HEK293T (cell line): ENCODE measurements at regions not wholly inside any gene's neighbourhood (a gene's known extent, or its start where the extent isn't known, plus 50 kb on each side); places are given as distances from the start of the nearest gene placed in this dataset.
A peak's percentile ranks its signal among the peaks of the same experiment; 100 is the strongest.

Experiments
- CTCF ChIA-PET: fragments of 350-600 bp; formaldehyde crosslinking; extraction: SDS; loops from one replicate; lab custom pipeline; 2021; ENCODE audit warnings: antibody characterized with exemption, inconsistent platforms; lab: Yijun Ruan, JAX
- POLR2A ChIA-PET: fragments of 350-600 bp; formaldehyde crosslinking; extraction: SDS; loops from one replicate; lab custom pipeline; 2020; ENCODE audit warnings: antibody characterized with exemption, inconsistent platforms; lab: Yijun Ruan, JAX
- DNase-seq: peaks from one replicate; pipeline ENCODE4 v3.0.0; 2012; ENCODE audit warnings: mixed read lengths; ENCODE audit errors: extremely low spot score
- ARNT ChIP-seq: fragments of 450-650 bp; IDR thresholded peaks from 2 replicates; pipeline ENCODE4 v1.6.1; 2017; ENCODE audit warnings: mild to moderate bottlenecking
- BHLHE40 ChIP-seq: fragments of 450-650 bp; IDR thresholded peaks from 2 replicates; pipeline ENCODE4 v1.6.1; 2016; ENCODE audit warnings: mild to moderate bottlenecking, moderate library complexity, borderline replicate concordance
- CTBP1 ChIP-seq: fragments of 450-650 bp; IDR thresholded peaks from 2 replicates; pipeline ENCODE4 v1.6.1; 2016; ENCODE audit warnings: borderline replicate concordance
- ELF4 ChIP-seq: fragments of 450-650 bp; IDR thresholded peaks from 2 replicates; pipeline ENCODE4 v1.6.1; 2017; ENCODE audit warnings: antibody characterized with exemption
- FOXA1 ChIP-seq: fragments of 450-650 bp; IDR thresholded peaks from 2 replicates; pipeline ENCODE4 v1.6.1; 2016; ENCODE audit warnings: mild to moderate bottlenecking
- FOXK2 ChIP-seq: fragments of 450-650 bp; IDR thresholded peaks from 2 replicates; pipeline ENCODE4 v1.6.1; 2016; ENCODE audit warnings: mild to moderate bottlenecking
- FOXM1 ChIP-seq: fragments of 450-650 bp; IDR thresholded peaks from 2 replicates; pipeline ENCODE4 v1.6.1; 2017; ENCODE audit warnings: mild to moderate bottlenecking, borderline replicate concordance
- HDGF ChIP-seq: fragments of 450-650 bp; IDR thresholded peaks from 2 replicates; pipeline ENCODE4 v1.6.1; 2017; ENCODE audit warnings: antibody characterized with exemption, borderline replicate concordance
- L3MBTL2 ChIP-seq: fragments of 450-650 bp; conservative IDR thresholded peaks from 2 replicates; pipeline ENCODE4 v1.6.1; 2016; ENCODE audit warnings: mild to moderate bottlenecking
- LEF1 ChIP-seq: fragments of 450-650 bp; IDR thresholded peaks from 2 replicates; pipeline ENCODE4 v1.6.1; 2017; ENCODE audit warnings: mild to moderate bottlenecking, borderline replicate concordance
- NFRKB ChIP-seq: fragments of 450-650 bp; IDR thresholded peaks from 2 replicates; pipeline ENCODE4 v1.6.1; 2016; ENCODE audit warnings: mild to moderate bottlenecking, moderate library complexity
- PKNOX1 ChIP-seq: fragments of 450-650 bp; IDR thresholded peaks from 2 replicates; pipeline ENCODE4 v1.6.1; 2016
- SP1 ChIP-seq: fragments of 450-650 bp; IDR thresholded peaks from 2 replicates; pipeline ENCODE4 v1.6.1; 2017
- SUZ12 ChIP-seq: fragments of 450-650 bp; IDR thresholded peaks from 2 replicates; pipeline ENCODE4 v1.6.1; 2016; ENCODE audit warnings: mild to moderate bottlenecking
- TARDBP ChIP-seq: fragments of 450-650 bp; IDR thresholded peaks from 2 replicates; pipeline ENCODE4 v1.6.1; 2016
- ZNF384 ChIP-seq: fragments of 450-650 bp; IDR thresholded peaks from 2 replicates; pipeline ENCODE4 v1.6.1; 2016

GRCh38 chr11:15326520-15326919 lies 211.8 kb downstream of the INSC start:
- POLR2A ChIA-PET: no interaction called here
- DNase-seq: no peak
- TF ChIP-seq NFRKB (no peak), SUZ12 (no peak), LEF1 (no peak), L3MBTL2 (no peak), SP1 (no peak), ARNT (no peak), FOXA1 (no peak), HDGF (no peak), ELF4 (no peak), FOXM1 (no peak), BHLHE40 (no peak), TARDBP (no peak), FOXK2 (no peak), CTBP1 (no peak)
- CTCF ChIA-PET: no interaction called here

- no peak for TF ChIP-seq ARNT
- TF ChIP-seq ZNF384: no peak
- TF ChIP-seq FOXK2: no peak
- TF ChIP-seq LEF1: no peak
- no peak for TF ChIP-seq TARDBP
- ChIA-PET CTCF (interaction anchor here (0.8 to 1.3 kb wide), 2 partner anchors 51 to 305 kb away, joined by 3 to 4 read pairs; no protein-coding TSS in a partner anchor), POLR2A (no interaction called here)
- peak; percentile 77 for DNase-seq
Measured at GRCh38 chr11:15327786-15328231, 213.1 kb downstream of the INSC start.

GRCh38 chr11:15333407-15333806 lies 218.7 kb downstream of the INSC start:
- POLR2A ChIA-PET: no interaction called here

GRCh38 chr11:15334766-15335165 lies 220.0 kb downstream of the INSC start:
- ChIA-PET POLR2A (no interaction called here), CTCF (no interaction called here)
- DNase-seq: no peak
- no peak for TF ChIP-seq HDGF
- no peak for TF ChIP-seq FOXM1
- TF ChIP-seq FOXK2: no peak
- TF ChIP-seq ZNF384: no peak
- no peak for TF ChIP-seq L3MBTL2
- TF ChIP-seq PKNOX1: no peak
- no peak for TF ChIP-seq ARNT
- no peak for TF ChIP-seq LEF1
- TF ChIP-seq CTBP1: no peak

More at GRCh38 chr11:15333407-15333806, 218.7 kb downstream of the INSC start:
- TF ChIP-seq TARDBP (no peak), CTBP1 (no peak), FOXA1 (no peak), HDGF (no peak), BHLHE40 (no peak), L3MBTL2 (no peak), PKNOX1 (no peak), SP1 (no peak), ELF4 (no peak), ARNT (no peak), FOXM1 (no peak), ZNF384 (no peak), FOXK2 (no peak), LEF1 (no peak), NFRKB (no peak), SUZ12 (no peak)
- DNase-seq: no peak
- CTCF ChIA-PET: no interaction called here

GRCh38 chr11:15336021-15336420 lies 221.3 kb downstream of the INSC start:
- ChIA-PET POLR2A (no interaction called here), CTCF (no interaction called here)
- DNase-seq: no peak
- TF ChIP-seq ZNF384 (no peak), ARNT (no peak), SP1 (no peak), NFRKB (no peak), HDGF (no peak), FOXA1 (no peak), BHLHE40 (no peak), L3MBTL2 (no peak), ELF4 (no peak), LEF1 (no peak), CTBP1 (no peak), FOXM1 (no peak), FOXK2 (no peak), PKNOX1 (no peak), SUZ12 (no peak), TARDBP (no peak)

- POLR2A ChIA-PET: no interaction called here
- CTCF ChIA-PET: no interaction called here
- DNase-seq: no peak
- TF ChIP-seq FOXM1: no peak
- no peak for TF ChIP-seq TARDBP
- TF ChIP-seq HDGF: no peak
- no peak for TF ChIP-seq LEF1
- TF ChIP-seq ELF4: no peak
- TF ChIP-seq ARNT: no peak
- TF ChIP-seq ZNF384: peak; percentile 11; the same call in 1 of the 2 replicates
- TF ChIP-seq BHLHE40: no peak
Measured at GRCh38 chr11:15339302-15339701, 224.6 kb downstream of the INSC start.

- POLR2A ChIA-PET: no interaction called here
- CTCF ChIA-PET: no interaction called here
- TF ChIP-seq FOXA1 (no peak), ELF4 (no peak), L3MBTL2 (no peak), ZNF384 (no peak), ARNT (no peak), BHLHE40 (no peak), HDGF (no peak), SUZ12 (no peak), NFRKB (no peak), SP1 (no peak)
- no peak for DNase-seq
Measured at GRCh38 chr11:15341587-15341986, 226.9 kb downstream of the INSC start.
